ENCODE measurements at regions not wholly inside any gene's neighbourhood (a gene's known extent, or its start where the extent isn't known, plus 50 kb on each side); places are given as distances from the start of the nearest gene placed in this dataset.

DNA sequence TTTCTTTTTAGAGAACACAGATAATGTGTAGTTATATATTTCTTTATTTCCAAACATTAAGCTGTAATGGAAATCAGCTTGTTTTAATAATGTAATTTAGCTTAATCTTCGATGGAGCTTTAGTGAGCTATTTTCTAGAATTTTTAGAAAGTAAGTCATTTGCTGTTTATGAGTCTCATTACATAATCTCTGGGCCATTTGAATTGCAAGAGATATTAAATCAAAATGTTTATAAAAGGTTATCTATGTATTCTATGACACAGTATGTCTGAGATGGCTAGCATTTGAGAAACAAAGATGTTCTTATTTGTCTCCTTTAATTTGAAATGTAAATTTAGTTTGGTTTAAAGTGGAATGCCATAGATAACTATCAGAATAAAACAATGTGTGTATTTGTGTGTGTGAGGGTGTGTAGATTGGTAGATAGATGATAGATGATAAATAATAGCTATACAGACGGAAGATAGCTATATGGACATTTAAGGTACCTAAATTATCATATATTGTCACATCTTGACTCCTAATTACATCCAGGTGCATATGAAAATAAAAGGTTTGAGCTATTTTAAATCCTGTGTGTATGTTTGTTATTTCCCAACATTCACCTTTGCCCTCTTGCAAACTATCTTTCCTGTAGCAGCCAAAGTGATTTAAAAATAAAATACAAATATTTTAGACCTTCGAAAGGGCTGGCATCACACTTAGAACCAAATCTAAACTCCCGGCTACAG, 478.0 kb upstream of the KLF6 start:
- Histone ChIP-seq H3K4me1 (ENCODE audit: control insufficient read depth, insufficient read depth, low read length) (no peaks in the 10 kb centered on the region), H3K9me3 (ENCODE audit: control insufficient read depth, low read length) (no peaks in the 10 kb centered on the region), H3K36me3 (ENCODE audit: control insufficient read depth, insufficient read depth, low read length) (no peaks in the 10 kb centered on the region), H3K27me3 (ENCODE audit: control insufficient read depth, insufficient read depth, low read length) (no peaks in the 10 kb centered on the region), H3K9ac (ENCODE audit: low read length) (no peak overlapping the region), H3K4me3 (ENCODE audit: low read length) (no peak overlapping the region)

DNA sequence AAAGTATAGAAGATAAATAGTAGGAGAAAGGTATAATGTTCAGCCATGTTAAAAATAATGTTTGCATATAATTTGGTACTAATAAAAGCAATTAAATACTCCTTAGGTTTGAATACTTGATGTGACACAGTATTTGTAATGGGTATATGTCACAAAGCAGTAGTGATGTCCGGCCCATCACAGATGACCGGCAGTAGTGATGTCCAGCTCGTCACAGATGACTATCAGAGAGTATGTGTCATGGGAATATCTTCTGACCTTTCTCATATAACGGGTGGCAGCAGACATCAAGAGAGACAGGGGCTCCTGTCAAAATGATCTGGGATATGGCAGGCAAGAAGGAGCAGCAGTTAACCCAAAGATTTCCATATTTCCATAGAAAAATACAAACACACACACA, 477.4 kb upstream of the KLF6 start:
- no peaks in the 10 kb centered on the region for H3K27me3 ChIP-seq (ENCODE audit: control insufficient read depth, insufficient read depth, low read length)
- H3K4me3 ChIP-seq (ENCODE audit: low read length) = no peak overlapping the region

DNA sequence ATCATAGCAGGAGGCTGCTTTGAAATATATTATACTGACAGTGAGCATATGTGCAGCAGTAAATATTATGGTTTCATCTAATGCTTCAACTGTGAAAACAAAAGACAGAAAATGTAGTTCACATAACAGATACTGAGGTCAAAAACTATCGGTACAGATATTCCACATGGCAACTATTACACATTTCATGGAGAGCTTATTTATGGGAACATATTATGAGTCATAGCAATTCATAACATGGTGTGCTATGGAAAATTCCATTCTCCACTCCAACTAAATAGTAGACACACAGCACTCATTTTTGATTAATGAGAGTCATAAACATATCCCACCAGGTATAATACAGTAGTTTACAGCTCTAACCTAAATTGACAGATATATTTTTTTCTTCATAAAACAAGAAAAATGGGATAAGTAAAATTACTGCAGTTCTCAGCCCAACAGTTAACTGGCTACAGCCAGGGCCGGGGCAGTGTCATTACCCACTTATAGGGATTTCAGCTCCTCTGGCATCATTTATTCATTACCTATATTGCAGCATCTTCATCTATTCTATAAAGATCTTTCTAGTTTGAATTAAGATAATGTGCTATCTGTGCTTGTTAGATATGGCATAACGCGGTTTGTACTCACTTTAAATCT, 475.6 kb upstream of the KLF6 start:
- no peaks in the 10 kb centered on the region for H3K27me3 ChIP-seq (ENCODE audit: control insufficient read depth, insufficient read depth, low read length)
- no peak overlapping the region for H3K9ac ChIP-seq (ENCODE audit: low read length)
- H3K36me3 ChIP-seq (ENCODE audit: control insufficient read depth, insufficient read depth, low read length) = no peaks in the 10 kb centered on the region
- no peak overlapping the region for H3K4me3 ChIP-seq (ENCODE audit: low read length)
- H3K9me3 ChIP-seq (ENCODE audit: control insufficient read depth, low read length) = no peaks in the 10 kb centered on the region
- H3K4me1 ChIP-seq (ENCODE audit: control insufficient read depth, insufficient read depth, low read length) = no peaks in the 10 kb centered on the region

More for the DNA sequence above, 477.4 kb upstream of the KLF6 start:
- no peaks in the 10 kb centered on the region for H3K9me3 ChIP-seq (ENCODE audit: control insufficient read depth, low read length)
- H3K9ac ChIP-seq (ENCODE audit: low read length) = no peak overlapping the region
- H3K4me1 ChIP-seq (ENCODE audit: control insufficient read depth, insufficient read depth, low read length) = no peaks in the 10 kb centered on the region
- H3K36me3 ChIP-seq (ENCODE audit: control insufficient read depth, insufficient read depth, low read length) = no peaks in the 10 kb centered on the region

DNA sequence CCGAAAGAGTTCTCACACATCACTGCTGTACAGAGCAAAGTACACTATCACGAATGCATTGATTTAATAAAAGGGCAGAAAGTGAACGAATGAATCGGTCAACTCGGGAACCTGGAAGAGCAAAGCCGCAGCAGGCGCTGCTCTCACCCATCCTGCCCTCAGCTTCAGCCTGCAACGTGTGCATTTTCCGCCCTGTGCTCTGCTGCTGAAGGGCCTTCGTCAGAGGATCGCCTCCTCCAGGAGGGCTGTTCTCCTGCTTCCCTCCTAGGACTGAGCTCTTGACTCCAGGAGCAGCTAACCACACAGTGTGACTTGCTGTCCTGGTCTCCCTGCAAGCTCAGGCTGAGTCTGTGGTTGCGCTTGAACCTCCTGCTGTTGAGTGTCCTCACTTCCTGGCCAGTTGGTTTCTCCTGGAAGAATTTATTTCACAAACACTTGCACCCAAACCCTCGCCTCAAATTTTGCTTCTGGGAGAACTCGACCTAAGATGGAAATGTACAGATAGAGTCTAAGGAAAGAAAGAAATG, 473.0 kb upstream of the KLF6 start:
- H3K9ac ChIP-seq (ENCODE audit: low read length) = no peak overlapping the region
- no peaks in the 10 kb centered on the region for H3K36me3 ChIP-seq (ENCODE audit: control insufficient read depth, insufficient read depth, low read length)
- no peak overlapping the region for H3K4me3 ChIP-seq (ENCODE audit: low read length)
- no peaks in the 10 kb centered on the region for H3K27me3 ChIP-seq (ENCODE audit: control insufficient read depth, insufficient read depth, low read length)
- no peaks in the 10 kb centered on the region for H3K9me3 ChIP-seq (ENCODE audit: control insufficient read depth, low read length)
- H3K4me1 ChIP-seq (ENCODE audit: control insufficient read depth, insufficient read depth, low read length) = no peaks in the 10 kb centered on the region

DNA sequence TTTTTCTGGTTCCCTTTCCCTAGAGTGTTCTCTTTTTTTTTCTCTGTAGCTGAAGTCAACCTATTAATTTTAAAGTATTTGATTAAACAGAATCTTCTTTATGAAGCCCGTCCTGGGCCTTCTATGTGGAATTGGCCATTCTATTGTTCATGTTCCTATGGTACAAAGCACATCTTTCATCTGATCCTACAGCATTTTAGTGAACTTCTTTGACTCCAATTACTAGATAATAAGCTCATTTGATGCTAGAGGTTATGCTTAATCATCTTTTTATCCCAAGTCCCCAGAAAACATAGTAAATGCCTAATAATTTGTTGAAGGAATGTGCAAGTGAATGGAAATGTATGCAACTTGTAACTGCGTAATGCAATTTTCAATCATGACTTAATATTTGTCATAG, 472.0 kb upstream of the KLF6 start:
- no peaks in the 10 kb centered on the region for H3K4me1 ChIP-seq (ENCODE audit: control insufficient read depth, insufficient read depth, low read length)
- H3K9ac ChIP-seq (ENCODE audit: low read length) = no peak overlapping the region
- H3K36me3 ChIP-seq (ENCODE audit: control insufficient read depth, insufficient read depth, low read length) = no peaks in the 10 kb centered on the region
- no peaks in the 10 kb centered on the region for H3K9me3 ChIP-seq (ENCODE audit: control insufficient read depth, low read length)
- no peaks in the 10 kb centered on the region for H3K27me3 ChIP-seq (ENCODE audit: control insufficient read depth, insufficient read depth, low read length)
- H3K4me3 ChIP-seq (ENCODE audit: low read length) = no peak overlapping the region

DNA sequence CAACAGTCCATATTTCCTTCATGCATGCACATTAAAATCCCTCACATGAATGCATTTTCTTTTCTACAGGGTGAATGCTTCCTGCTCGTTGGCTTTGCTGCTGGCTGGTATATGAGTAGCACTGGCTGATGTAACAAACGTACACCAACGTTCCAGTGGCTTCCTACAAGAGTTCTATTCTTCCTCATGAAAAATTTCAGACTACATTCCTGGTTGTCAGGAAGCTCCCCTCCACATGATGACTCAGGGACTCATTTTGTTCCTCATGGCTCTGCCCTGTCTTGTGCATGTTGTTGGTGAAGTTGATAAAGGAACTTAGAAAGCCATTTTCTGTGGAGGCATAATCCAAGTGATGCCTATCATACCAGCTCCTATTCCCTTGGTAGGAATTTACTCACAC, 470.7 kb upstream of the KLF6 start:
- Histone ChIP-seq H3K9ac (ENCODE audit: low read length) (no peak overlapping the region), H3K36me3 (ENCODE audit: control insufficient read depth, insufficient read depth, low read length) (no peaks in the 10 kb centered on the region), H3K9me3 (ENCODE audit: control insufficient read depth, low read length) (no peaks in the 10 kb centered on the region), H3K4me1 (ENCODE audit: control insufficient read depth, insufficient read depth, low read length) (no peaks in the 10 kb centered on the region), H3K27me3 (ENCODE audit: control insufficient read depth, insufficient read depth, low read length) (no peaks in the 10 kb centered on the region), H3K4me3 (ENCODE audit: low read length) (no peak overlapping the region)

DNA sequence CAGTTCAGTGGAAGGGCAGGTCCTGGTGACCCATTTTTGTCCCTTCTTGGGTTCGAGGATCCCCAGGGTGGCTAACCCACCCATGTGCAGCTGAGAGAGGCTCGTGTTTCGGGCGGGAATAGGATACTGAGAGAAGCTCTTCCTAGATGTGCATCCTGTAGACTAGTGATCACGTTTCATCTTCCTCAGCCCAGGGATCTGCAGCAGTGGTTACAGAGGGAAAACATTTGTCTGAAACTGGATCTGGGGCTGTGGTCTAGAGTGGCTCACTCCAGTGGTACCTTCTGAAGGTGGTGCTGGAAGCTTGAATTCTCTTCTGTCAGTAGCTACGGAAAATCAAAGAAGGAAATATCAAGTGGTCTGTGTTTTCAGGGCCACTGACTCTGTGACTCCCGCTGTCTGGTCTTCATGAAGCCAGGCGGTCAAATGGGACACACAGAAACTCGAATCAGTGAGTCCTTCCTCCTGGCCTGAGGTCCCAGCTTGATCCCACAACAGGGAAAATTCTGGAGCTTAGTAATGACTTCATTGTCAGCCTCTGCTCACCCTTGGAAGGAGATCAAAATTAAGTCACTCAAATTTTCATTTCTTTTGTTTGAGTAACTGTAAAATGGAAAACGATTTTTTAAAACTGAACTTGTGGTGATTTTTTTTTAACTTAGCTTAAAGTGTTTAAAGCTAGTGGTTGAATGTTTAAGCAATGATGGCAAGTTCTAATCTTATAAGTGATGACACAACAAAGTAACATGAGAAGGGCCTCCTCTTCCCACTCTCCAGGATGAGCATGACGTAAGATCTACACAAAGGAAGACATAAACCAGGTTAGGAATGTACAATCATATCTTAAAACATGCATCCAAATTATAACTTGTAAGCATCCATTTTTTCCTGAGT, 469.3 kb upstream of the KLF6 start:
- Histone ChIP-seq H3K9ac (ENCODE audit: low read length) (no peak overlapping the region), H3K36me3 (ENCODE audit: control insufficient read depth, insufficient read depth, low read length) (no peaks in the 10 kb centered on the region), H3K4me3 (ENCODE audit: low read length) (no peak overlapping the region), H3K9me3 (ENCODE audit: control insufficient read depth, low read length) (no peaks in the 10 kb centered on the region), H3K27me3 (ENCODE audit: control insufficient read depth, insufficient read depth, low read length) (no peaks in the 10 kb centered on the region), H3K4me1 (ENCODE audit: control insufficient read depth, insufficient read depth, low read length) (no peaks in the 10 kb centered on the region)

DNA sequence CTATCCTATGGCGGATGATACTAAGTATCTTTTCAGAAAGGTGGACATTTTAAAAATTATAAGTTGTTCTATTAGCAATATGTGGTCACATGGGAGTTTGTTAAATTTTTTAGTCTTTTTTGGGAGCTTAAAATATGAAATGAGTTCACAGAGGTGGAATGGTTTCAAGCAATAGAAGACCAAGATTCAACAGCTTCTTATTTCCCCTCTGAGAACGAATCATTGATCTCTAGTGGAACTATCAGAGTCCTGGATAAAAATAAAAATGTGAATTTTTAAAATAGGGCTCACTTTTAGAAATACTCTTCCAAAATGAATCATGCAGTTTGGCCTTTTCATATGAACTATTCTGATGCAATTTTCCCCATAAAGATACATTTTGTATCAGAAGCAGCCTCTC, 467.7 kb upstream of the KLF6 start:
- no peak overlapping the region for H3K4me3 ChIP-seq (ENCODE audit: low read length)
- H3K9me3 ChIP-seq (ENCODE audit: control insufficient read depth, low read length) = no peaks in the 10 kb centered on the region
- H3K4me1 ChIP-seq (ENCODE audit: control insufficient read depth, insufficient read depth, low read length) = no peaks in the 10 kb centered on the region
- H3K9ac ChIP-seq (ENCODE audit: low read length) = no peak overlapping the region
- H3K27me3 ChIP-seq (ENCODE audit: control insufficient read depth, insufficient read depth, low read length) = no peaks in the 10 kb centered on the region
- H3K36me3 ChIP-seq (ENCODE audit: control insufficient read depth, insufficient read depth, low read length) = no peaks in the 10 kb centered on the region

DNA sequence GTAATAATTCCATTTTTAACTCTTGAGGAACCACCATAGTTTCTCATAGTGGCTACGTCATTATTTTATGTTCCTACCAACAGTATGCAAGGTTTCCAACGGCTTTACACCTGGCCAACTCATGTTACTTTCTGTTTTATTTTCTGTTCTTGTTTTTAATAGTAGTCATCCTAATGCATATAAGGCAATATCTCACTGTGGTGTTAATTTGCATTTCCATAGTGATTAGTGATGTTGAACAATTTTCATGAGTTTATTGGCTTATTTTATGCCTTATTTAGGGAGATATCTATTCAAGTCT, 465.5 kb upstream of the KLF6 start:
- Histone ChIP-seq H3K9me3 (ENCODE audit: control insufficient read depth, low read length) (no peaks in the 10 kb centered on the region), H3K27me3 (ENCODE audit: control insufficient read depth, insufficient read depth, low read length) (no peaks in the 10 kb centered on the region), H3K9ac (ENCODE audit: low read length) (no peak overlapping the region), H3K36me3 (ENCODE audit: control insufficient read depth, insufficient read depth, low read length) (no peaks in the 10 kb centered on the region), H3K4me3 (ENCODE audit: low read length) (no peak overlapping the region), H3K4me1 (ENCODE audit: control insufficient read depth, insufficient read depth, low read length) (no peaks in the 10 kb centered on the region)

DNA sequence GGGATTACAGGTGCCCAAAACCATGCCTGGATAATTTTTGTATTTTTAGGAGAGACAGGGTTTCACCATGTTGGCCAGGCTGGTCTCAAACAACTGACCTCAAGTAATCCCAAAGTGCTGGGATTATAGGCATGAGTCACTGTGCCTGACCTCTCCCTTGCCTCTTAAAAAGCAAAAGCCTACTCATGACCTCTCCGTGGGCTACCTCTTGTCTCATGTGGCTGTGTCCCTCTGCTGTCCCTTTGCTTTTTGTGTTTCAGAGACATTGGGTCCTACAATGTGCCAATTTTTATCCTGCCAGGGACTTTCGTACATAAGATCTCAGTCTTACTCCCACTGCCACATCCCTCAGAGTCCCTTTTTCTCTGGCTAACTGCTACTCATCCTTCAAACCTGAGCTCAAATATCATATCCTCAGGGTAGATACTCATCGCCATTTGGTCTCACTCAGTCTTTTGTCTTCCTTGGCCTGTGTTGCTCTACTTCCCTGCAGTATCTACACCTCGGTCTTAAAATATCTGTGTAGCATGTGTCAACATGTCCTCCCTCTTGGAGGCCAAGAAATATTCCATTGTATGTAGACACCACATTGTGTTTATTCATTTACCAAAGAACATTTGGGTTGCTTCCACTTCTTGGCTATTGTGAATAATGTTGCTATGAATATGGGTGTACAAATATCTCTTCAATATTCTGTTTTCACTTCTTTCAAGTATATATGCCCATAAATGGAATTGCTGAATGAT, 465.0 kb upstream of the KLF6 start:
- no peaks in the 10 kb centered on the region for H3K27me3 ChIP-seq (ENCODE audit: control insufficient read depth, insufficient read depth, low read length)
- no peaks in the 10 kb centered on the region for H3K9me3 ChIP-seq (ENCODE audit: control insufficient read depth, low read length)
- no peak overlapping the region for H3K9ac ChIP-seq (ENCODE audit: low read length)
- H3K4me3 ChIP-seq (ENCODE audit: low read length) = no peak overlapping the region
- no peaks in the 10 kb centered on the region for H3K4me1 ChIP-seq (ENCODE audit: control insufficient read depth, insufficient read depth, low read length)
- H3K36me3 ChIP-seq (ENCODE audit: control insufficient read depth, insufficient read depth, low read length) = no peaks in the 10 kb centered on the region

DNA sequence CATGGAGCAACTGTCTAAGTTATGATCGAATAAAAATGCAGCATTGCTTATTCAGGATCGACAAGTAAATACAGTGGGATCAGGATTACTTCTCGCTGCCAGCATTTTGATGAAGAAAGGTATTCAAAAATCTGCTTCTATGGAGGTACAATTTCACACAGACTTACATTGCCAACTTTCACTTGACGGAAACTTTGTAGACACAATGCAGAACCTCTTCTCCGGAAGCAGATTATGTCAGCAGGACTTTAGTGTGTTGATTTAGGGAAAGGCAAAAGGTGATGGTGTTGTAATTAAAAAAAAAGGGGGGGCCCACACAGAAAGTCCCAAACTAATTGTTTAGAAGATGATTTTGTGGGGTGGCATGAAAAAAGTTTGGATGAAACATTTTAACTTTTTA, 462.4 kb upstream of the KLF6 start:
- H3K4me3 ChIP-seq (ENCODE audit: low read length) = no peak overlapping the region
- no peak overlapping the region for H3K9ac ChIP-seq (ENCODE audit: low read length)
- H3K4me1 ChIP-seq (ENCODE audit: control insufficient read depth, insufficient read depth, low read length) = no peaks in the 10 kb centered on the region
- H3K36me3 ChIP-seq (ENCODE audit: control insufficient read depth, insufficient read depth, low read length) = no peaks in the 10 kb centered on the region
- no peaks in the 10 kb centered on the region for H3K27me3 ChIP-seq (ENCODE audit: control insufficient read depth, insufficient read depth, low read length)
- H3K9me3 ChIP-seq (ENCODE audit: control insufficient read depth, low read length) = no peaks in the 10 kb centered on the region
